HG02870 (cell line): ENCODE measurements at regions not wholly inside any gene's neighbourhood (a gene's known extent, or its start where the extent isn't known, plus 50 kb on each side); places are given as distances from the start of the nearest gene placed in this dataset.
"Not testable (repeated sequence)": the region's sequence is repeated elsewhere in the genome, so short reads cannot be mapped to it uniquely, and the experiment has no call there.

Experiments
- ATAC-seq: cut with Tn5 transposase; IDR thresholded peaks from one replicate; pipeline ENCODE4 v1.9.1; 2021; ENCODE audit warnings: mild to moderate bottlenecking, moderate library complexity; ENCODE audit not compliant: unreplicated experiment

DNA sequence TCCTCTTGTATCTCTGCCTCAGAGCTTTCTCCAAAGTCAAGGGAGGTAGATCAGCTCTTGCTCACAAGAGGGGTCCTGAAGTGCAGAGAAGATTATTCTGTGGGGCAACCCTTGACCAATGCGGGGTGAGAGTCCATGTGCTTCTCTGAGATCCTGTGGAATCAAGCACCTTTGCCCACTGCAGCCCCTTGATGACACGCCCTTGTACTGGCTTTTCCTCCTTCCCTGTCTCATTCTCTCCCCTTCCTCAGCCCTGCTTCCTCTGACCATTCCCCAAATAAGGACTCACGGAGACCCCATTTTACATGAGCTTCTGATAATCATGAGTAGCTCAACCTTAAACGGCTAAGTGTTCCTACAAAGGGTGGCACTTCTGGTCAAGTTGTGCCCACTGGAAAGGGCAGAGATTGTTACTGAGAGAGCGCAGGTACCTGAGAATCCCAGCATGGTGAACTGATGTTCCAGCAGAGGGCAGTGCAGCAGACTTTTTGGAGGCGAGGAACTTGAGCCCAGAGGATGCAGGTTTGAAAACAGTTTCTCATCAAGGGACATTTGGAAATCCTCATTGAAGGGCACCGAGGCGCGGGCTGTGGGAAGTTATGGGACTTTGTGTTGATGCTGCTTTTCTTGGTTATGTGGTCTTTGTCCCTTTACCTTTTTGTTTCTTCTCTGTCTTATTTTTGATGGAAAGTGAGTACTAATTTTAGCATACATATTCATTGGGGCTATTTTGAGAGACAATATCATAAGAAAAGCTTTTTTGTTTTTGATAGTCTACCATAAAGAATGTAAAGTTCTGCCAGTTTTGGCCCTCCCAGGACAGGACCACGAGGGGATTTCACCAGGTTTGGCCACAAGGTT, 201.3 kb downstream of the RBM46 start:
- ATAC-seq: no peak

GRCh38 chr4:154983714-154984113, 202.6 kb downstream of the RBM46 start:
- ATAC-seq: no peak

DNA sequence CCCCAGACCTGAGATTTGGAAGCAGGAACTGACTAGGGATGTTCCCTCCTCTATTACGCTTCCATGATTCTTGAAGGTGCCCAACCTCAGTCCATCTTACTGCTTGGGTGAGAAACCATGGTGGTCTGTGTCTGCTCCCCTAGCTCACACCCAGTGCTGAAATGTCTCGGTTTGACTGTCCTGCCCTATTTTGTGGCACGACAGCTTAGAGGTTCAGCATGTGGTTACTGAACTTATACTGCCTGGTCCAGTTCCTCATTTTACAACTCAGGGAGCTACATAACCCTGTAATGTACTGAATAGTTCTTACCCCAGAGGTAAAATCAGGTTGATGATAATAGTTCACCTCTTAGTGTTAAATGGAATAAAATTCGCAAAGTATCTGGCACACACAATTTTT, 203.1 kb downstream of the RBM46 start:
- peak; percentile 100 for ATAC-seq

- ATAC-seq: no peak
These were observed 203.5 kb downstream of the RBM46 start for GRCh38 chr4:154984616-154985015.

DNA sequence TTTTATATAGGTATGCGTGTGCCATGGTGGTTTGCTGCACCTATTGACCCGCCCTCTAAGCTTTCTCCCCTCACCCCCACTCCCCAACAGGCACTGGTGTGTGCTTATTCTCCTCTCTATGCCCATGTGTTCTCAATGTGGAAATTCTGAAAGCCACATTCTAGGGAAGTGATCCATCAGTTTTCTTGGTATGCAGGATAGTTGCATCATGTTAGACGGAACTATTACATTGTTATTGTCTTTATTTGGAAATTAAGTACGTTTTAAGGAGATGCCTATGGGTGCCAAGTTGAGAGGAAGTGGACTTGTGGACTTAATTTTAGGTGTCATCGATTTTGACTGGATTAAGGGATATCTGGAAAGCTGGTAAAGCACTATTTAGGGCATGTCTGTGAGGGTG, 204.6 kb downstream of the RBM46 start:
- no peak for ATAC-seq

DNA sequence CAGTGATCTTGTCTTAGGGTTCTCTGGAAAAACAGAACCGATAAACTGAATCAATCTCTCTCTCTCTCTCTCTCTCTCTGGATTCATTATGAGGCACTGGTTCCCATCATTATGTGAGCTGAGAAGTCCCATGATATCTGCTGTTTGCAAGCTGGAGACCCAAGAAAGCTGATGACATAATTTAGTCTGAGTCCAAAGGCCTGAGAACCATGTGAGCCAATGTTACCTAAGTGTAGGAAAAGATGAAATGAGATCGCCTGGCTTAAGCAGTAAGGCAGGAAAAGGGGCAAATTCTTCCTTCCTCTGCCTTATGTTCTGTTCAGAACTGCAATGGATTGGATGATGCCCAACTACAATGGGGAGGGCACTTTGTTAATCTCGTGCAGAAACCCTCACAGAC, 207.4 kb downstream of the RBM46 start:
- ATAC-seq: no peak

DNA sequence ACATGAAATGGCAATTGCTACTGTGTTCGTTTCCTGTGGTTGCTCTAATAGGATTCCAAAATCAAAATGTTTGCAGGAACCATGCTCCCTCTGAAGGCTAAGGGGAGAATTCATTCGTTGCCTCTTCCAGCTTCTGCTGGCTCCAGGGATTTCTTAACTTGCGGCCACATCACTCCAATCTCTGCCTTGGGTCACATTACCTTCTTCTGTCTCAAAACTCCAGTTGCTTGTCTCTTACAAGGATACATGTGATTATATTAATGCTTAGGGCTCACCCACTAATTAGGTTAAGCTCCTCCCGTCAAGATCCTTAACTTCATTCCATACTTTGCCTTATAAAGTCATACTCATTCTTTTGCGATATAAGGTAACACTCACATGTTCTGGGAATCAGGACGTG, 208.4 kb downstream of the RBM46 start:
- ATAC-seq: no peak

DNA sequence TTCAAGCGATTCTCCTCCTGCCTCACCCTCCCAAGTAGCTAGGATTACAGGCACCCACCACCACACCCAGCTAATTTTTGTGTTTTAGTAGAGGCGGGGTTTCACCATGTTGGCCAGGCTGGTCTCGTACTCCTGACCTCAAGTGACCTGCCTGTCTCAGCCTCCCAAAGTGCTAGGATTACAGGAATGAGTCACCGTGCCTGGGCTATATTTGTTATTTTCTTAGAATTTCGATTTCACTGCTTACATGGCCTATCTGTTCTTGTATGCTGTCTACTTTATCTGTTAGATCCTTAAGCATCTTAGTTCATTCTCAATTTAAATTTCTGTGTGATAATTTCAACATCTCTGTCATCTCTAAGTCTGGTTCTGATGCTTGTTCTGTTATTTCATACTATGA, 210.6 kb upstream of the NPY2R start:
- ATAC-seq: not testable (repeated sequence)

GRCh38 chr4:154998284-154998683, 210.2 kb upstream of the NPY2R start:
- no peak for ATAC-seq

DNA sequence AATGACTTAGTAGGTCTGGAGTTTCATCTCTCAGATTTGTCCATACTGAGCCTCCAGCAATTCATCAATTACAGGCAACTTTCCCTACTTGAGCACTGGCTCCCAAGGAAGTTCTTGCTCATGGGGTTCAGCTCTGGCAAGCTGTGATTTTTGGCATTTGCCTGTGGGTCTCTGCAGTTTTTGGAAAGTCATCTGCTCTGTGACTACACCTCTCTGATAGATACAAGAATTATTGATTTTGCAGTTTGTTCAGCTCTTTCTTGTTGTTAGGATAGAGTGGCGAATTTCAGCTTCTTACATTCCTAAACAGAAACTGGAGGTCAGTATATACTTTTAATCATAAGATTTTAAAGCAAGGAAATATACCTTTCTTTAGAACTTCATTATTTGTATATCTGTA, 209.7 kb upstream of the NPY2R start:
- no peak for ATAC-seq

GRCh38 chr4:154999950-155000578, 208.4 kb upstream of the NPY2R start:
- no peak for ATAC-seq

- ATAC-seq: no peak
These were observed 207.2 kb upstream of the NPY2R start for GRCh38 chr4:155001251-155001650.

- ATAC-seq: no peak
These were observed 202.9 kb upstream of the NPY2R start for GRCh38 chr4:155005395-155006090.

DNA sequence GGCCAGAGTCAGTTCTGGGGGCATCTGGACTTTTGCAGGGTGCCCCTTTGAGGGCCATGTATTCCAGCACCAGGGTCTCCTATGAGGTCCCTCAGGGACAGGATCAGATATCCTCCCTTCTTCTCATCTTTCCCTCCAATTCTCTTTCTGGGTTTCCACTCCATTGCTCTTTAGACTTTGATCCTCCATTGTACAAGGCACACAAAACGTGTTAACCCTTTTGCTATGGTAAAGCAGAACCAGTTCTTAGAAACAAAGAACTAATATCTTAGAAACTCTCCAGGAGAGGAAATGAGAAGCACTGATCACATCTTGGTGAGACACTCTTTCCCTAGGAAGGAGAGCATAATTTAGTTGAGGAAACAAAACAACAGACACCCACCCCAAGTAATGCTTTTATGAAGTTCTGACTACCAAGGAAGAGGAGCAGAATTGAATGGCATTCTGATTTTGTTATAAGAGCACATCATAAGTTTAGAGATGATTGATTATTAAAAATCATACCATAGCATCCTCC, 200.7 kb upstream of the NPY2R start:
- ATAC-seq: no peak

DNA sequence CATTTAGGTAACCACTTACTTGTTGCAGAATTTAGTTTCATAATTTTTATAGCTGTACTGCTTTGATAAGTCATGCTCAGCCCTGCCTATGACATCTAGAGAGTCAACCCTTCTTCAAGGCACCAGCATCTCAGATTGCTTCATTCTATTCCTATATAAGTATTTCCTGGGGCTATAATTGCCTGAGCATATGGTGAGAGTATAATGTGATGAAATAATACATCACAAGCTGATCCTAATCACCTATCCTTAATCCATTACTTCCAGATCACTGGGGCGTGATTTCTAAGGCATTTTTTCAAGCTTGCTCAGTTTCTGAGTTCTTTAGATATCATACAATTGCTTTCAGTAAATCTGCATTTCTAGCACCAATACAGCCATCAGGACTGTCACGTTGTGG, 200.0 kb upstream of the NPY2R start:
- no peak for ATAC-seq

- no peak for ATAC-seq
These were observed 199.1 kb upstream of the NPY2R start for GRCh38 chr4:155009288-155009687.

DNA sequence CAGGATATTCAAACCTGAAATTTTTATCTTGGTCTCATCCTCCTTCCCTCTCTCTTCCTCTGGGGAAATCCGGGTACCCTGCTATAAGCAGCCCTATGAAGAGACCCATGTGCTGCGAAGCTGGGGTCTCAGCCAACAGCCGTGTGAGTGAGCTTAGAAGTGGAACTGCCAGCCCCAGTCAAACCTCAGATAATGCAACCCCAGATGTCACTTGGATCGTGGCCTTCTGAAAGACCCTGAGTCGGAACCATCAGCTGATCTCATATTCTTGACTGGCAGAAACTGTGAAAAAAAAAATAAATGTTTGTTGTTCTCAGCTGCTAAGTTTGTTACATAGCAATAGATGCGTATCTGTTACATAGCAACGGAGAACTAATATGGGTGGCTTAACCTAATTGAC, 198.1 kb upstream of the NPY2R start:
- ATAC-seq: no peak

DNA sequence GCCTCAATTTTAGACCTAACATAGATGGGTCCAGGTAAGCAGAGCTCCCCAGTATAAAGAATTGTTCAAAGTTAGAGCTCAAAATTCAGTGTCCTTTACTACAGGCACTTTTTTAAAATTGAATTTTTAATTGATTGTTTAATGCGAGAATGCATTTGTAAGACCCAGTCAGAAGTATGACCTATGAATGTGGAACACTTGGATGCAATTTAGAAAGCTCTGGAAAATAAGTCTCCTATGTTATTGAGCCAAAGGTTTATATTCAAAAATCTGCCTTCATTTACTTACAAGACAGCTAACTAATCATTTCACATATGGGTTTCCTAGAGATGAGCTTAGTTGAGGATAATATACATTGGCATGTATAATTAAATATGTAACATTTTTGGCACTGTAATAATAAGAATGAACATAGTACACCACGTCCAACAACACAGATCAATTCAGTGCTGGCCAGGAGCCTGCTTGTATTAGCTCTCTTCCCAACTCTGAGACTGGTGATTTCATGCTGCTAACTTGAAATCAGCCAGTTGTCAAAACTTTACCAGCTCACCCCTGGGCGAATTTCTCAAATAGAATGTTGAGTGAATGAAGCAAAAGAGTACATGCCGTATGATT, 197.2 kb upstream of the NPY2R start:
- ATAC-seq: no peak

GRCh38 chr4:155012469-155012868, 196.0 kb upstream of the NPY2R start:
- ATAC-seq: no peak

GRCh38 chr4:155017426-155017825, 191.0 kb upstream of the NPY2R start:
- ATAC-seq: no peak

DNA sequence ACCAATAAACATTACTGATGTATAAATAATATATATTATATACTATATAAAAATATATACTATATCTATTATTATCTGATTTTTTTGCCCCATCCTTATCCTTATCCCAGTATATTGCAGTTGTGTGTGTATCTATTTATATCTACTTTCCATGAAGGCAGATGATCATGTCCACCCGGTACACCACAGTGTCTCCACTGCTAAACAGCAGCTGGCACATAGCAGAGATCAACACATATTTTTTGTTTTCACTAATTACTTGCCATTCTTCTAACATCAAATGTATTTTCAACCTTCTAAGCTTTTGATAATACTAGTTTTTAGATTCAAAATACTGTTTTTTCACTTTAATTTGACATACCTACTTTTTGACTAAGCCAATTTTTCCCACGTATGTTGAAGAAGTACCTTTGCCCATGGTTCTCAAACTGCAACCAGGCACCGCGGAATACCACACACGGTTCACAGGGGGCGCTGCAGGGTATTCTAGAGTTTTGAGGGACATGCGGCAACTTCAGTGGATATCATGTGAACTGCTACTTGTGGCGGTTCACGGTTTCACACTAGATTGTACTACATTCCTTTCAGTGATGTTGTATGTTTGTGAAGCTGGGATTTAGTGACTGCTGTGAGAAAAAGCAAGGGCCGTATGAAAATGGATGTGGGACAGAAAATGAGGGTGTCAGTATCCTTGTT, 182.5 kb upstream of the NPY2R start:
- peak; percentile 82 for ATAC-seq
